ENCODE measurements at regions not wholly inside any gene's neighbourhood (a gene's known extent, or its start where the extent isn't known, plus 50 kb on each side); places are given as distances from the start of the nearest gene placed in this dataset.

DNA sequence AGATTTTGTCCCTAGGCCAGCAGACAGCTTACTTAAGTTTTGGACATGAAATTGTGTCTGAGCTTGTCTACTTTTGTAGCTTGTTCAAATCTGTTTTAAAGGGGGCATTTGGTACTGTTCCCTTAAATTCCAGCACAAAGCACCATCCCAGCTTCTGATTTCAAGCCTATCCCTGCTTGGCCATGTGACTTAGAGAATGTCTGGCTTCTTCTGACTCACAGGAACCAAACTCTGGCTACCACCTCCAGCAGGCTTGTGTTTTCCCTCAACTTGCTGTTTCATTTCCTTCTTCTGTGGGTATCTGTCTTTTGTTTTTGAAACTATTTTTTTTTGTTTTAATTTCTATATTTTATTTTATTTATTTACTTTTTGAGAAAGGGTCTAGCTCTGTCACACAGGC lies 97.9 kb upstream of the FZD8 start:
- no peak overlapping the region for H2AFZ ChIP-seq (ENCODE audit: low read length)
- H3K4me1 ChIP-seq (ENCODE audit: insufficient read depth, low read length, poor library complexity, severe bottlenecking) = no peaks in the 10 kb centered on the region
- H3K4me3 ChIP-seq (ENCODE audit: low read length, poor library complexity, severe bottlenecking) = no peak overlapping the region
- H3K79me2 ChIP-seq (ENCODE audit: insufficient read depth, low read length) = no peaks in the 10 kb centered on the region
- H3K36me3 ChIP-seq (ENCODE audit: insufficient read depth, low read length) = no peaks in the 10 kb centered on the region
- no peak overlapping the region for H3K9ac ChIP-seq (ENCODE audit: low read depth, low read length, poor library complexity, severe bottlenecking)
- H3K27me3 ChIP-seq (ENCODE audit: insufficient read depth, low read length, poor library complexity, severe bottlenecking) = no peaks in the 10 kb centered on the region
- H4K20me1 ChIP-seq (ENCODE audit: insufficient read depth, low read length, poor library complexity, severe bottlenecking) = no peaks in the 10 kb centered on the region
- H3K4me2 ChIP-seq (ENCODE audit: low read depth, low read length, poor library complexity, severe bottlenecking) = no peak overlapping the region
- H3K9me2 ChIP-seq (replicated peaks; ENCODE audit: low read depth, low read length) = no peaks in the 10 kb centered on the region
- no peaks in the 10 kb centered on the region for H3F3A ChIP-seq (ENCODE audit: low read depth)
- peaks cover 2% of the 10 kb centered on the region; the same call in 1 of the 2 replicates for H3K9me3 ChIP-seq (ENCODE audit: insufficient read depth, low read depth, low read length)
- TF ChIP-seq CTCF (conservative IDR thresholded peaks at IDR 0.05; ENCODE audit: low read length) (no peak), EZH2phosphoT487 (IDR thresholded peaks at IDR 0.05; ENCODE audit: borderline replicate concordance) (no peak)

- Histone ChIP-seq H3K36me3 (ENCODE audit: insufficient read depth, low read length) (no peaks in the 10 kb centered on the region), H3K4me3 (ENCODE audit: low read length, poor library complexity, severe bottlenecking) (no peak overlapping the region), H3K9me2 (replicated peaks; ENCODE audit: low read depth, low read length) (no peaks in the 10 kb centered on the region), H3K9ac (ENCODE audit: low read depth, low read length, poor library complexity, severe bottlenecking) (no peak overlapping the region), H3K4me2 (ENCODE audit: low read depth, low read length, poor library complexity, severe bottlenecking) (no peak overlapping the region), H2AFZ (ENCODE audit: low read length) (no peak overlapping the region), H3F3A (ENCODE audit: low read depth) (no peaks in the 10 kb centered on the region), H3K79me2 (ENCODE audit: insufficient read depth, low read length) (no peaks in the 10 kb centered on the region), H3K9me3 (ENCODE audit: insufficient read depth, low read depth, low read length) (peaks cover 4% of the 10 kb centered on the region; the same call in 1 of the 2 replicates), H3K4me1 (ENCODE audit: insufficient read depth, low read length, poor library complexity, severe bottlenecking) (no peaks in the 10 kb centered on the region), H3K27me3 (ENCODE audit: insufficient read depth, low read length, poor library complexity, severe bottlenecking) (no peaks in the 10 kb centered on the region), H4K20me1 (ENCODE audit: insufficient read depth, low read length, poor library complexity, severe bottlenecking) (no peaks in the 10 kb centered on the region)
- TF ChIP-seq CTCF (conservative IDR thresholded peaks at IDR 0.05; ENCODE audit: low read length) (no peak), EZH2phosphoT487 (IDR thresholded peaks at IDR 0.05; ENCODE audit: borderline replicate concordance) (no peak)
Observed at GRCh38 chr10:35735412-35735811, 93.3 kb upstream of the FZD8 start.

- Histone ChIP-seq H3K9me3 (ENCODE audit: insufficient read depth, low read depth, low read length) (0 out of 2 replicates have a peak, but pooled peaks cover 4% of the 10 kb centered on the region), H3K4me1 (ENCODE audit: insufficient read depth, low read length, poor library complexity, severe bottlenecking) (no peaks in the 10 kb centered on the region), H3K9me2 (replicated peaks; ENCODE audit: low read depth, low read length) (no peaks in the 10 kb centered on the region), H3K27me3 (ENCODE audit: insufficient read depth, low read length, poor library complexity, severe bottlenecking) (no peaks in the 10 kb centered on the region), H3K4me2 (ENCODE audit: low read depth, low read length, poor library complexity, severe bottlenecking) (no peak overlapping the region), H3K4me3 (ENCODE audit: low read length, poor library complexity, severe bottlenecking) (no peak overlapping the region), H2AFZ (ENCODE audit: low read length) (no peak overlapping the region), H3K79me2 (ENCODE audit: insufficient read depth, low read length) (no peaks in the 10 kb centered on the region), H3K9ac (ENCODE audit: low read depth, low read length, poor library complexity, severe bottlenecking) (no peak overlapping the region), H3K36me3 (ENCODE audit: insufficient read depth, low read length) (no peaks in the 10 kb centered on the region), H3F3A (ENCODE audit: low read depth) (no peaks in the 10 kb centered on the region), H4K20me1 (ENCODE audit: insufficient read depth, low read length, poor library complexity, severe bottlenecking) (no peaks in the 10 kb centered on the region)
- no peak for TF ChIP-seq EZH2phosphoT487 (IDR thresholded peaks at IDR 0.05; ENCODE audit: borderline replicate concordance)
- TF ChIP-seq CTCF (conservative IDR thresholded peaks at IDR 0.05; ENCODE audit: low read length) = no peak
Observed at GRCh38 chr10:35731828-35732227, 89.7 kb upstream of the FZD8 start.

Measured in Loucy (cell line).